ENCODE measurements at regions not wholly inside any gene's neighbourhood (a gene's known extent, or its start where the extent isn't known, plus 50 kb on each side); places are given as distances from the start of the nearest gene placed in this dataset.
A peak's percentile ranks its signal among the peaks of the same experiment; 100 is the strongest.

DNA sequence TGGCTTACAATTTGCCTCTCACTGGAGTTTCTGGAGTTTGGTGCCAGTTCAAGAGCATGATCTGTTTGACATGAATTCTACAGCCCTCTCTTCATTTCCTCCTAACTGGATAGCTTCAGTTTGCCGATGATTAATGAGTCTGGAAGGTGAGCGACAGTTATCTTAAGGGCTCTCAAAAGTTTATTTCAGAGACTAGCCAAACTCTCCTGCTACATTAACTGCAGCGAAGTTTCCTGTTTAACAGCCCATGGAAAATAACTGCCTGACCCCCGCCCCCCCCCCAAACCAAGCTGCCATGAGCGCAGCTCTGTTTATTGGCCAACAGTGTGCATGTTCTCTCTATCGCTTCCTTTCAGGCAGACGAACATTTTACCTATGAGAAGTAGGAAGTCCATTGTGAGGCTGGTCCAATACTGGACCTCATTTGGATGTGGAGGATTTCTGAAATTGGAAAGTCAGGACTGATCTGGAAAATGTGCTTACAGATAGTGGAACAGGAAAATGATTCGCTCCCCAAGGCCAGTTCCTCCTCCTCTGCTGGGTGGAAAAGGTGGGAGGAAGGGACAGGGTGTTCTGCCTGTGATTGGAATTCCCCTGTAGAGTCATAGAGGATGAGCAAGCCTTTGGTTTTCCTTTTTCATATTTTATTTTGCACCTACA lies 522.2 kb upstream of the JAG1 start:
- DNase-seq (ENCODE audit: low read depth) = peak; percentile 90
- H3K4me3 ChIP-seq (ENCODE audit: low read length) = no peak overlapping the region

GRCh38 chr20:11197851-11198250 lies 524.1 kb upstream of the JAG1 start:
- DNase-seq (ENCODE audit: low read depth) = no peak
- TF ChIP-seq, protein P1, sequence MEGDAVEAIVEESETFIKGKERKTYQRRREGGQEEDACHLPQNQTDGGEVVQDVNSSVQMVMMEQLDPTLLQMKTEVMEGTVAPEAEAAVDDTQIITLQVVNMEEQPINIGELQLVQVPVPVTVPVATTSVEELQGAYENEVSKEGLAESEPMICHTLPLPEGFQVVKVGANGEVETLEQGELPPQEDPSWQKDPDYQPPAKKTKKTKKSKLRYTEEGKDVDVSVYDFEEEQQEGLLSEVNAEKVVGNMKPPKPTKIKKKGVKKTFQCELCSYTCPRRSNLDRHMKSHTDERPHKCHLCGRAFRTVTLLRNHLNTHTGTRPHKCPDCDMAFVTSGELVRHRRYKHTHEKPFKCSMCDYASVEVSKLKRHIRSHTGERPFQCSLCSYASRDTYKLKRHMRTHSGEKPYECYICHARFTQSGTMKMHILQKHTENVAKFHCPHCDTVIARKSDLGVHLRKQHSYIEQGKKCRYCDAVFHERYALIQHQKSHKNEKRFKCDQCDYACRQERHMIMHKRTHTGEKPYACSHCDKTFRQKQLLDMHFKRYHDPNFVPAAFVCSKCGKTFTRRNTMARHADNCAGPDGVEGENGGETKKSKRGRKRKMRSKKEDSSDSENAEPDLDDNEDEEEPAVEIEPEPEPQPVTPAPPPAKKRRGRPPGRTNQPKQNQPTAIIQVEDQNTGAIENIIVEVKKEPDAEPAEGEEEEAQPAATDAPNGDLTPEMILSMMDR (IDR thresholded peaks at IDR 0.05; ENCODE audit: insufficient read depth, low read depth, low read length, missing control alignments) = no peak
- no peak overlapping the region for H3K4me3 ChIP-seq (ENCODE audit: low read length)

More for the DNA sequence above, 522.2 kb upstream of the JAG1 start:
- TF ChIP-seq, protein P1 (IDR thresholded peaks at IDR 0.05; ENCODE audit: insufficient read depth, low read depth, low read length, missing control alignments) = no peak

GRCh38 chr20:11200423-11200822 lies 526.6 kb upstream of the JAG1 start:
- no peak for DNase-seq (ENCODE audit: low read depth)
- TF ChIP-seq, protein P1 (IDR thresholded peaks at IDR 0.05; ENCODE audit: insufficient read depth, low read depth, low read length, missing control alignments) = no peak

GRCh38 chr20:11204926-11205768 lies 531.3 kb upstream of the JAG1 start:
- DNase-seq (ENCODE audit: low read depth) = peak; percentile 84
- no peak overlapping the region for H3K4me3 ChIP-seq (ENCODE audit: low read length)
- TF ChIP-seq, protein P1 (IDR thresholded peaks at IDR 0.05; ENCODE audit: insufficient read depth, low read depth, low read length, missing control alignments) = peak; percentile 96

More at GRCh38 chr20:11200423-11200822, 526.6 kb upstream of the JAG1 start:
- no peak overlapping the region for H3K4me3 ChIP-seq (ENCODE audit: low read length)

DNA sequence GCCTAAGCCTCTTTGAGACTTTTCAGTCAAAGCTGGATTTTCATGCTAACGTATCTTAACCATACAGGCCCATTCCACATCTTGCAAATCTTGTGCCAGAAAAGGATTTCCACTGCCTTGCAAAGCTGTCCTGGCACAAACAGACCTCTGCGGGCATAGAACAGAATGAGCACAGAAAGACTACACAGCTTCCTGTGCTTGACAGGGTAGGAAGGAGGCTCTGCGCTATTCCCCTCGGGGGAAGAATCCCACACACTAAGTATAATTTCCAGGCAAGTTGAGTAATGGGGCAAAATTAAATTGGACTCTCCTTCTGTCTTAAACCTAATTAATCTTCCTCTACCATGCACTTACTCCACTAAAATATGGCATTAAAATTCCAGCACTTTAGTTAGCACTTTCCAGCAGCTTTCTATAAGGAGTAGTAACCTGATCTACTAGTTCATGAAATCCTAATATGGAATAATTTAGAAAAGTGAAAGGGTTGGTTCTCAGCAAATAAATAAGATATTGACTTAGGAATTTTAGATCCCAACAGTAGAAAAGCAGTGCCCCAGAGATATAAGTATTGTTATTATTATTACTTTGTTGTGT lies 532.1 kb upstream of the JAG1 start:
- DNase-seq (ENCODE audit: low read depth) = peak; percentile 38
- TF ChIP-seq, protein P1 (IDR thresholded peaks at IDR 0.05; ENCODE audit: insufficient read depth, low read depth, low read length, missing control alignments) = no peak

GRCh38 chr20:11207749-11208502 lies 534.1 kb upstream of the JAG1 start:
- peak; percentile 92 for DNase-seq (ENCODE audit: low read depth)
- TF ChIP-seq, protein P1 (IDR thresholded peaks at IDR 0.05; ENCODE audit: insufficient read depth, low read depth, low read length, missing control alignments) = no peak
- H3K4me3 ChIP-seq (ENCODE audit: low read length) = no peak overlapping the region

More for the DNA sequence above, 532.1 kb upstream of the JAG1 start:
- H3K4me3 ChIP-seq (ENCODE audit: low read length) = no peak overlapping the region

Data from epithelial cell of esophagus (primary cell).